ENCODE measurements at regions not wholly inside any gene's neighbourhood (a gene's known extent, or its start where the extent isn't known, plus 50 kb on each side); places are given as distances from the start of the nearest gene placed in this dataset.

DNA sequence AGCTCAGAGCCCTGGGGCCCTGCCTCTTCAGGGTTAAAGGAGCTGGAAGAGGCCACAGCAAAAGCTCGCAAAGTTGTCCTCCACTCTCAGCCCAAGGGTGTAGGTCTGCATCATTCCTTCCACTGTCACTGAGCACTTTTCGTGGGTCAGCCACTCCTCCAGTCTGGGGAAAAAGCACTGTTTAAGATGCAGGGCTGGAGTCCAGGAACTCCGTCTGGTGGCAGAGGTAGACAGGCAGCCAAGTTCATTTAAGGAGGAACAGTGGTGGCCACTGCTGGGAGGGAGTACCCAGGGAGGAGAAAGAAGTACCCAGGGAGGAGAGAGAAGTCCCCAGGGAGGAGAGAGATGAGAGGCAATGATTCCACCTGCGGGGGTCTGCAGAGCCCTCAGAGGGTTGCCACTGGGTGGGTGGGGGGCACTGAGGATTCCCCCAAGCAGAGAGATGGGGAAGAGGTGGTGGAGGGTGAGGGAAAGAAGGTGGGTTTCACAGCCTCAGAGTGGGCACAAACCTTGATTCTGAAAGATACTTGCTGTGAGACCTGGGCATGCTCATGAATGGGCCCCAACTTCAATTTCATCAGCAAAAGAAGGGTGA, 70.0 kb upstream of the B3GAT1 start:
- Histone ChIP-seq H3K4me3 (ENCODE audit: low read depth, low read length) (no peak overlapping the region), H3K9me3 (ENCODE audit: control insufficient read depth, insufficient read depth, low read depth, low read length) (no peaks in the 10 kb centered on the region), H3K36me3 (ENCODE audit: control insufficient read depth in 2 of 2, insufficient read depth in 1 of 2, low read length in 2 of 2) (no peaks in the 10 kb centered on the region), H3K4me1 (ENCODE audit: control insufficient read depth, insufficient read depth, low read length) (no peaks in the 10 kb centered on the region), H3K27ac (ENCODE audit: extremely low read depth, low read depth, low read length) (no peak overlapping the region)
- POLR2A ChIA-PET, result no interaction called here
- CTCF ChIA-PET, result interaction anchor here (0.6 kb wide), 1 partner anchor 11 kb away, joined by 3 read pairs; no protein-coding TSS in a partner anchor
- TF ChIP-seq GLIS1 (tag by site-specific recombination; IDR thresholded peaks at IDR 0.05) (no peak), ZNF138 (tag by site-specific recombination; IDR thresholded peaks at IDR 0.05; ENCODE audit: borderline replicate concordance) (no peak), ZNF140 (tag by site-specific recombination; IDR thresholded peaks at IDR 0.05) (no peak), ZNF24 (tag by site-specific recombination; IDR thresholded peaks at IDR 0.05) (no peak), ZNF596 (tag by site-specific recombination; IDR thresholded peaks at IDR 0.05) (no peak), ZNF112 (tag by site-specific recombination; IDR thresholded peaks at IDR 0.05) (no peak)
- TF ChIP-seq, protein P1, sequence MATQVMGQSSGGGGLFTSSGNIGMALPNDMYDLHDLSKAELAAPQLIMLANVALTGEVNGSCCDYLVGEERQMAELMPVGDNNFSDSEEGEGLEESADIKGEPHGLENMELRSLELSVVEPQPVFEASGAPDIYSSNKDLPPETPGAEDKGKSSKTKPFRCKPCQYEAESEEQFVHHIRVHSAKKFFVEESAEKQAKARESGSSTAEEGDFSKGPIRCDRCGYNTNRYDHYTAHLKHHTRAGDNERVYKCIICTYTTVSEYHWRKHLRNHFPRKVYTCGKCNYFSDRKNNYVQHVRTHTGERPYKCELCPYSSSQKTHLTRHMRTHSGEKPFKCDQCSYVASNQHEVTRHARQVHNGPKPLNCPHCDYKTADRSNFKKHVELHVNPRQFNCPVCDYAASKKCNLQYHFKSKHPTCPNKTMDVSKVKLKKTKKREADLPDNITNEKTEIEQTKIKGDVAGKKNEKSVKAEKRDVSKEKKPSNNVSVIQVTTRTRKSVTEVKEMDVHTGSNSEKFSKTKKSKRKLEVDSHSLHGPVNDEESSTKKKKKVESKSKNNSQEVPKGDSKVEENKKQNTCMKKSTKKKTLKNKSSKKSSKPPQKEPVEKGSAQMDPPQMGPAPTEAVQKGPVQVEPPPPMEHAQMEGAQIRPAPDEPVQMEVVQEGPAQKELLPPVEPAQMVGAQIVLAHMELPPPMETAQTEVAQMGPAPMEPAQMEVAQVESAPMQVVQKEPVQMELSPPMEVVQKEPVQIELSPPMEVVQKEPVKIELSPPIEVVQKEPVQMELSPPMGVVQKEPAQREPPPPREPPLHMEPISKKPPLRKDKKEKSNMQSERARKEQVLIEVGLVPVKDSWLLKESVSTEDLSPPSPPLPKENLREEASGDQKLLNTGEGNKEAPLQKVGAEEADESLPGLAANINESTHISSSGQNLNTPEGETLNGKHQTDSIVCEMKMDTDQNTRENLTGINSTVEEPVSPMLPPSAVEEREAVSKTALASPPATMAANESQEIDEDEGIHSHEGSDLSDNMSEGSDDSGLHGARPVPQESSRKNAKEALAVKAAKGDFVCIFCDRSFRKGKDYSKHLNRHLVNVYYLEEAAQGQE (tag by site-specific recombination; IDR thresholded peaks at IDR 0.05), result no peak
- TF ChIP-seq, protein P2, sequence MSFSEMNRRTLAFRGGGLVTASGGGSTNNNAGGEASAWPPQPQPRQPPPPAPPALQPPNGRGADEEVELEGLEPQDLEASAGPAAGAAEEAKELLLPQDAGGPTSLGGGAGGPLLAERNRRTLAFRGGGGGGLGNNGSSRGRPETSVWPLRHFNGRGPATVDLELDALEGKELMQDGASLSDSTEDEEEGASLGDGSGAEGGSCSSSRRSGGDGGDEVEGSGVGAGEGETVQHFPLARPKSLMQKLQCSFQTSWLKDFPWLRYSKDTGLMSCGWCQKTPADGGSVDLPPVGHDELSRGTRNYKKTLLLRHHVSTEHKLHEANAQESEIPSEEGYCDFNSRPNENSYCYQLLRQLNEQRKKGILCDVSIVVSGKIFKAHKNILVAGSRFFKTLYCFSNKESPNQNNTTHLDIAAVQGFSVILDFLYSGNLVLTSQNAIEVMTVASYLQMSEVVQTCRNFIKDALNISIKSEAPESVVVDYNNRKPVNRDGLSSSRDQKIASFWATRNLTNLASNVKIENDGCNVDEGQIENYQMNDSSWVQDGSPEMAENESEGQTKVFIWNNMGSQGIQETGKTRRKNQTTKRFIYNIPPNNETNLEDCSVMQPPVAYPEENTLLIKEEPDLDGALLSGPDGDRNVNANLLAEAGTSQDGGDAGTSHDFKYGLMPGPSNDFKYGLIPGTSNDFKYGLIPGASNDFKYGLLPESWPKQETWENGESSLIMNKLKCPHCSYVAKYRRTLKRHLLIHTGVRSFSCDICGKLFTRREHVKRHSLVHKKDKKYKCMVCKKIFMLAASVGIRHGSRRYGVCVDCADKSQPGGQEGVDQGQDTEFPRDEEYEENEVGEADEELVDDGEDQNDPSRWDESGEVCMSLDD (tag by site-specific recombination; IDR thresholded peaks at IDR 0.05), result no peak

DNA sequence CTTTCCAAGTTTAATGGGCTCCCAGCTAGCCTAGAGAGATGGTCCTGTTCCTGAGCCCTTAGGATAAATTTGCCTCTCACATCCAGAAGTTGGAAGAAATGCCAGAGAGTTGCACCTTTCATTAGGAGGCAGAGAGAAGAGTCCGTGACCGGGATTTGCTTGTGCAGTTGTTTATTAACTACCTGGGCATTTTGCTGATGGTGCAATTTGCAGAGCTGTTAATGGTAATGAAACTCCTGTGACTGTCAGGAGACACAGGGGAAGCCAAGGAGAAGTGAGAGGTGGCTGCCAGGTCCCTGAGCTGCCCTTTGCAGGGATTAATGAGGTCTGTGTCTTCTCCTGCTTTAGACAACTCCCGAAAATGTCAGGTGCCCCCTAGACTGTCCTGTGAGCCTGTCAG, 69.1 kb upstream of the B3GAT1 start:
- Histone ChIP-seq H3K36me3 (ENCODE audit: control insufficient read depth in 2 of 2, insufficient read depth in 1 of 2, low read length in 2 of 2) (no peaks in the 10 kb centered on the region), H3K4me1 (ENCODE audit: control insufficient read depth, insufficient read depth, low read length) (no peaks in the 10 kb centered on the region), H3K9me3 (ENCODE audit: control insufficient read depth, insufficient read depth, low read depth, low read length) (no peaks in the 10 kb centered on the region), H3K27ac (ENCODE audit: extremely low read depth, low read depth, low read length) (no peak overlapping the region), H3K4me3 (ENCODE audit: low read depth, low read length) (no peak overlapping the region)
- ChIA-PET CTCF (interaction anchor here (0.6 kb wide), 1 partner anchor 10 kb away, joined by 3 read pairs; no protein-coding TSS in a partner anchor), POLR2A (no interaction called here)
- TF ChIP-seq SP2 (tag by site-specific recombination; IDR thresholded peaks at IDR 0.05) (no peak), ZNF600 (tag by site-specific recombination; IDR thresholded peaks at IDR 0.05) (no peak), ZNF501 (tag by site-specific recombination; IDR thresholded peaks at IDR 0.05) (no peak), ZNF37A (tag by site-specific recombination; IDR thresholded peaks at IDR 0.05) (no peak), ZEB2 (tag by site-specific recombination; IDR thresholded peaks at IDR 0.05) (no peak), ZNF707 (tag by site-specific recombination; IDR thresholded peaks at IDR 0.05) (no peak)

DNA sequence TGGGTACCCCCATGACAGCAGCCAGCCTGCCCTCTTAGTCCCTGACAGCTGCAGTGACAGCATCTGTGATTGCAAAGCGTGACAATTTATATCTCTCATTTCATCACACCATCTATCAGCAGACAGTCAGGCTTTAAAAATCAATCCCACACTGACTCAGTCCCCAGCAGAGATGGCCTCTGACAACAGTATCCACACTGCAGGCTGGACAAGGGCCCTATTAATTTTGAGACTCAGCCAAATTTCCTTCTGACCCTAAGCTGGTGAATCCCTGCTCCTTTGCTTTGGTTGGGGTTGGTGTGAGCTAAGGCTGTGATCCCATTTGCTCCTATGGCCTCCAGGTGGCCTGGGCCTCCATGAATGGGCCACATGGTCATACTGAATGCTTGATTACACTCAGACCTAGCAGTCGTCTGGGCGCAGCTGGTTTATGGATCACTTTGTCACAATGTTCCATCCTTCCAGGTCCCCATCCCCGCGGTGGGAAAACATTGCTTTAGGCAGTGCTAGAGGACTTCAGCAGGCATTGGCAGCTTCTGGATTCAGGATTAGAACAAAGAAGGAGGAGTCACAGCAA, 68.2 kb upstream of the B3GAT1 start:
- CTCF ChIA-PET, result no interaction called here
- POLR2A ChIA-PET, result no interaction called here
- Histone ChIP-seq H3K27ac (ENCODE audit: extremely low read depth, low read depth, low read length) (no peak overlapping the region), H3K4me3 (ENCODE audit: low read depth, low read length) (no peak overlapping the region), H3K9me3 (ENCODE audit: control insufficient read depth, insufficient read depth, low read depth, low read length) (no peaks in the 10 kb centered on the region), H3K4me1 (ENCODE audit: control insufficient read depth, insufficient read depth, low read length) (no peaks in the 10 kb centered on the region), H3K36me3 (ENCODE audit: control insufficient read depth in 2 of 2, insufficient read depth in 1 of 2, low read length in 2 of 2) (no peaks in the 10 kb centered on the region)
- TF ChIP-seq ZNF785 (tag by site-specific recombination; IDR thresholded peaks at IDR 0.05) (no peak), ZNF660 (tag by site-specific recombination; IDR thresholded peaks at IDR 0.05) (no peak), ZNF610 (tag by site-specific recombination; IDR thresholded peaks at IDR 0.05; ENCODE audit: borderline replicate concordance) (no peak), ZNF404 (tag by site-specific recombination; IDR thresholded peaks at IDR 0.05) (no peak), ZNF561 (tag by site-specific recombination; IDR thresholded peaks at IDR 0.05; ENCODE audit: borderline replicate concordance) (no peak), ZNF132 (tag by site-specific recombination; IDR thresholded peaks at IDR 0.05; ENCODE audit: borderline replicate concordance) (no peak), BCL11B (tag by site-specific recombination; IDR thresholded peaks at IDR 0.05; ENCODE audit: low read depth) (no peak)
- TF ChIP-seq, protein P3, sequence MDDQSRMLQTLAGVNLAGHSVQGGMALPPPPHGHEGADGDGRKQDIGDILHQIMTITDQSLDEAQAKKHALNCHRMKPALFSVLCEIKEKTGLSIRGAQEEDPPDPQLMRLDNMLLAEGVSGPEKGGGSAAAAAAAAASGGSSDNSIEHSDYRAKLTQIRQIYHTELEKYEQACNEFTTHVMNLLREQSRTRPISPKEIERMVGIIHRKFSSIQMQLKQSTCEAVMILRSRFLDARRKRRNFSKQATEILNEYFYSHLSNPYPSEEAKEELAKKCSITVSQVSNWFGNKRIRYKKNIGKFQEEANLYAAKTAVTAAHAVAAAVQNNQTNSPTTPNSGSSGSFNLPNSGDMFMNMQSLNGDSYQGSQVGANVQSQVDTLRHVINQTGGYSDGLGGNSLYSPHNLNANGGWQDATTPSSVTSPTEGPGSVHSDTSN (CRISPR knock-in tag; IDR thresholded peaks at IDR 0.05), result no peak
- TF ChIP-seq, protein P2 (tag by site-specific recombination; IDR thresholded peaks at IDR 0.05), result no peak

Measured in HEK293 (cell line).